C4-2B (cell line): ENCODE measurements at regions not wholly inside any gene's neighbourhood (a gene's known extent, or its start where the extent isn't known, plus 50 kb on each side); places are given as distances from the start of the nearest gene placed in this dataset.
"Not testable (repeated sequence)": the region's sequence is repeated elsewhere in the genome, so short reads cannot be mapped to it uniquely, and the experiment has no call there.

Experiments used
- H3K27ac ChIP-seq: fragments of 450-650 bp; 2 replicates; pipeline ENCODE4 v1.5.1; 2017
- ZFX ChIP-seq: fragments of 450-650 bp; IDR thresholded peaks from 2 replicates; pipeline ENCODE4 v1.6.1; 2017
- TF ChIP-seq, protein P1 (sequence below): fragments of 450-650 bp; conservative IDR thresholded peaks from 2 replicates; pipeline ENCODE4 v1.5.1; 2017; ENCODE audit warnings: mild to moderate bottlenecking

DNA sequence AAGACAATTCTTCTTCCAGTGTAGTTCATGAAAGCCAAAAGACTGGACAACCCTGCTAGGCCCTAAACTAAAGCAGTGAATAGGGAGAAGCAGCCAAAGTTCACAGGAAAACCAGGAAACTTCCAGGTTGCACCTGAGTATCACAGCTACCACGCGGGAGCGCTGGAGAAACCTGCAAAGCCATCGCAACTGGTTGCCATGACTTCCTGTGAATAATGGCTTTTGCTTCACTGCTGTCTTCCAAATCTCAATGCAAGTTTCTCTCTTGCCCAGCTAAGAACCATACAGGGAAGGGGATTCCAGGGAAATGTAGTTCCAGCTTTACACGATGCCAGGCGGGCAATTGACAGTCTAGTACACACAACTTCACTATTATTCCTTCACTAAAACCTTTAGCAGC is 114.1 kb downstream of the GXYLT1 start:
- H3K27ac ChIP-seq = no peak overlapping the region
- TF ChIP-seq ZFX = no peak
- TF ChIP-seq, protein P1, sequence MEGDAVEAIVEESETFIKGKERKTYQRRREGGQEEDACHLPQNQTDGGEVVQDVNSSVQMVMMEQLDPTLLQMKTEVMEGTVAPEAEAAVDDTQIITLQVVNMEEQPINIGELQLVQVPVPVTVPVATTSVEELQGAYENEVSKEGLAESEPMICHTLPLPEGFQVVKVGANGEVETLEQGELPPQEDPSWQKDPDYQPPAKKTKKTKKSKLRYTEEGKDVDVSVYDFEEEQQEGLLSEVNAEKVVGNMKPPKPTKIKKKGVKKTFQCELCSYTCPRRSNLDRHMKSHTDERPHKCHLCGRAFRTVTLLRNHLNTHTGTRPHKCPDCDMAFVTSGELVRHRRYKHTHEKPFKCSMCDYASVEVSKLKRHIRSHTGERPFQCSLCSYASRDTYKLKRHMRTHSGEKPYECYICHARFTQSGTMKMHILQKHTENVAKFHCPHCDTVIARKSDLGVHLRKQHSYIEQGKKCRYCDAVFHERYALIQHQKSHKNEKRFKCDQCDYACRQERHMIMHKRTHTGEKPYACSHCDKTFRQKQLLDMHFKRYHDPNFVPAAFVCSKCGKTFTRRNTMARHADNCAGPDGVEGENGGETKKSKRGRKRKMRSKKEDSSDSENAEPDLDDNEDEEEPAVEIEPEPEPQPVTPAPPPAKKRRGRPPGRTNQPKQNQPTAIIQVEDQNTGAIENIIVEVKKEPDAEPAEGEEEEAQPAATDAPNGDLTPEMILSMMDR = no peak

DNA sequence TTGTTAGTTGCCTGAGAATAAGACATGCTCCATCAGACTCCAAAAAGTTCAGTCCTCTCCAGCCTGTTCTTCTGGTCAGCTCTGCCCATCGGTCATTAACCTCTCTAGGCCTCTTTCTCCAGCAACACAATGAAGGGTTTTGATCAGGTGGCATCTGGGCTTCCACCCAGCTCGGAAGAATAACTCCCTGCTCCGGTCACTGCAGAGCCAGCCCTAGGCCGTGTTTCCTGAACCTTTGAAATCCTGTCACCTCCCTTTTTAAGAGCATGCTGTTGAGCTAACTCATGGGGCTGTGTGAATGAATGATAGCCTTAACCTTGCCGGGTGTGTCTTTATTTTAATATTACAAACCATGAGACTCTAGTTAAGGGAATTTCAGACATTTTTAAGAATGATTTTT is 117.1 kb downstream of the GXYLT1 start:
- H3K27ac ChIP-seq = no peak overlapping the region
- TF ChIP-seq ZFX = no peak
- TF ChIP-seq, protein P1 = no peak

DNA sequence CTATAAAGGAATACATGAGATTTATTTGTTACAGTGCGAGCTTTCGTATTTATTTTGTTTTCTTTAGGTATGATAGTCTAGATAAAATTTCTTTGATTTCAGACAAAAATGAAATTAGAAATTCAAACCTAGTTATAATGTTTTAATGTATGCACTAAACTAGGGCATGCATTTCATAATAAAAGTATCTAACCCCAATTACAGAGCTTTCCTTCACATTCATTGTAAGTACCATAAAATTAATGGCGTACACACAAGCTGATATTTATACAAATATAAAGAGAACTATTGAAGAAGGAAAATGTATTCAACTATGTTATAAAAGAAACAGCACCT is 120.2 kb downstream of the GXYLT1 start:
- TF ChIP-seq, protein P1 = peak; percentile 60
- no peak for TF ChIP-seq ZFX
- no peak overlapping the region for H3K27ac ChIP-seq

DNA sequence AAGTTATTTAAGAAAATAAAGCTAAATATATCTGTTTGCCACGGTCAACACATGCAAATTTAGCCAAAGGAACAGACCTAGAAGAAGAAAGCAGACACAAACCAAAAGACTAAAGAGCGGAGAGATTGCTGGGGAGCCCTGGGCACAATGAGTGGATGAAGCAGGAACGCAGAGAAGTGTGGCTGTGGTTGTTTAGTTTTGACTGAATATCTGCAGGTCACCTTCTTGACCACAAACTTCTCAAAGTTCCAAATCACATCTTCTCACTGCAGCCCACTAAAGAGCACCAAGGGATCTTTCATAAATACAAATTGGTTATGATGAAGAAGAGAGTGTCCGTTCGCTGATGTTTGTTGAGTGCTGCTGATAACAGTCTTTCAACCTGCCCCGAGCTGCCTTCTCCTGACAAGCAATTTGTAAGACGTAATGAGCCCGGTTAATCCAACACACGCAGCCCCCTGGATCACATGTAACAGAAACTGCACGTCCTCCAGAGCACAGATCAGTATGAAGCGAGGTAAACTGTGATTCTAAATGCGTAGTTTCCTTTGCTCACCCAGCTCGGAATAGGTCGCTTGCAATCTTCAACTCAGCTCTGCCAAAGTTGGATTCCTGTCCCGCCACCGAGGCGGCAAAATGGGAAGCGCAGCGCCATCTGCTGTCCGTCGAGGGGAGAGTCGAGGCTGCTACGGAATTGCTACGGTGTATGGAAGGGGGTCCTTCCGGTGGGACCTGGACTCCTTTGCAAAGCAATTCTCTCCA is 120.8 kb downstream of the GXYLT1 start:
- TF ChIP-seq ZFX = no peak
- TF ChIP-seq, protein P1 = peak; percentile 97
- H3K27ac ChIP-seq = no peak overlapping the region

DNA sequence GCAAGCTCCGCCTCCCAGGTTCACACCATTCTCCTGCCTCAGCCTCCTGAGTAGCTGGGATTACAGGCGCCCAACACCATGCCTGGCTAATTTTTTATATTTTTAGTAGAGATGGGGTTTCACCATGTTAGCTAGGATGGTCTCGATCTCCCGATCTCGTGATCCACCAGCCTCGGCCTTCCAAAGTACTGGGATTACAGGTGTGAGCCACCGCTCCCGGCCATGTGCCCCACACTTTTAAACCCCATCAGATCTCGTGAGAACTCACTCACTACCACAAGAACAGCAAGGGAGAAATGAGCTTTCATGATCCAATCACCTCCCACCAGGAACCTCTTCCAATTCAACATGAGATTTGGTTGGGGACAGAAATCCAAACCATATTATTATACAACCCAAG is 122.7 kb downstream of the GXYLT1 start:
- H3K27ac ChIP-seq = not testable (repeated sequence)

DNA sequence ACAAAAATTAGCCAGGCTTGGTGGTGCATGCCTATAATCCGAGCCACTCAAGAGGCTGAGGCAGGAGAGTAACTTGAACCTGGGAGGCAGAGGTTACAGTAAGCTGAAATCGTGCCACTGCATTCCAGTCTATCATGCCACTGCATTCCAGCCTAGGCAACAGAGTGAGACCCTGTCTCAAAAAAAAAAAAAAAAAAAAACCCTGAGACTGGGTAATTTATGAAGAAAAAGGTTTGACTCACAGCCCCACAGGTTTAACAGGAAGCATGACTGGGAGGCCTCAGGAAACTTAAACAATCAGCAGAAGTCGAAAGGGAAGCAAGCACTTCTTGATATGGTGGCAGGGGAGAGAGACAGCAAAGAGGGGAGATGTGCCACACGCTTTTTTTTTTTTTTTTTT is 123.2 kb downstream of the GXYLT1 start:
- no peak for TF ChIP-seq ZFX
- TF ChIP-seq, protein P1 = no peak
- H3K27ac ChIP-seq = no peak overlapping the region

DNA sequence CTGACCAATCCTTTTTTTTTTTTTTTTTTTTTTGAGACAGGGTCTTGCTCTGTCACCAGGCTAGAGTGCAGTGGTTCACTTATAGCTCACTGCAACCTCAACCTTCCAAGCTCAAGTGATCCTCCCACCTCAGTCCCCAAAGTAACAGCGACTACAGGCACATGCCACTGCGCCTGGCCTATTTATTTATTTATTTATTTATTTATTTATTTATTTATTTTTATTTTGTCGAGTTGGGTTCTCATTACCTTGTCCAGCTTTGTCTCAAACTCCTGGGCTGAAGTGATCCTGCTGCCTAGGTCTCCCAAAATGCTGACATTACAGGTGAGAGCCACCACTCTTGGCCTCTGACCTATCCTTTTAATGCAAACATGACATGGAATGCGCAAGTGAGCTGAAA is 124.4 kb downstream of the GXYLT1 start:
- TF ChIP-seq, protein P1 = no peak
- no peak for TF ChIP-seq ZFX
- H3K27ac ChIP-seq = no peak overlapping the region

DNA sequence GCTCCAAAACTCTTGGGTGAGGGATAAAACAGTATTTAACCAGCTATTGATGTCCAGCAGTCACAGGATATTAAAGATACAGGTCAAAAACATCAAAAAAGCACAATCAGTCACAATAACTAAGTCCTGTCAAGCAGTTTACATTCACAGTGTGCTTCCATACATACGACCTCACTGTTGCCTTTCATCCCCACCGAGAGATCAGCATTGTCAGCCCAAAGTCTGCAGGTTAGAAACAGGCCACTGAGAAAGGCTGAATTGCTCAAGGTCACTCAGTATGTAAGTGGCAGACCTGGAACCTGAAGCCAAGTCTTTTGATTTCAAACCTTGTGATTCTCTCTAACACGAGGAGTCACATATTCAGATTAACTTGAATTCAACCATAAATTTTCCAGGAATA is 124.9 kb downstream of the GXYLT1 start:
- H3K27ac ChIP-seq = no peak overlapping the region
- TF ChIP-seq ZFX = no peak
- TF ChIP-seq, protein P1 = no peak
